HG03064 (cell line): ENCODE measurements at regions not wholly inside any gene's neighbourhood (a gene's known extent, or its start where the extent isn't known, plus 50 kb on each side); places are given as distances from the start of the nearest gene placed in this dataset.
"Not testable (repeated sequence)": the region's sequence is repeated elsewhere in the genome, so short reads cannot be mapped to it uniquely, and the experiment has no call there.

Experiments used
- ATAC-seq: cut with Tn5 transposase; IDR thresholded peaks from one replicate; pipeline ENCODE4 v1.9.1; 2021; ENCODE audit warnings: low read depth; ENCODE audit not compliant: unreplicated experiment

GRCh38 chrX:122248681-122249080 is 935.4 kb upstream of the GRIA3 start:
- ATAC-seq = no peak

GRCh38 chrX:122252454-122252853 is 931.6 kb upstream of the GRIA3 start:
- ATAC-seq = no peak

- ATAC-seq = no peak
These were observed 915.7 kb upstream of the GRIA3 start for GRCh38 chrX:122268353-122268752.

- no peak for ATAC-seq
These were observed 914.8 kb upstream of the GRIA3 start for GRCh38 chrX:122269243-122269781.

GRCh38 chrX:122270809-122271494 is 913.1 kb upstream of the GRIA3 start:
- ATAC-seq = no peak

- ATAC-seq = no peak
These were observed 912.1 kb upstream of the GRIA3 start for GRCh38 chrX:122272011-122272410.

- ATAC-seq = no peak
These were observed 904.3 kb upstream of the GRIA3 start for GRCh38 chrX:122279746-122280145.

GRCh38 chrX:122299822-122300221 is 884.3 kb upstream of the GRIA3 start:
- not testable (repeated sequence) for ATAC-seq

- ATAC-seq = no peak
These were observed 882.6 kb upstream of the GRIA3 start for GRCh38 chrX:122301491-122301890.

GRCh38 chrX:122303761-122304160 is 880.3 kb upstream of the GRIA3 start:
- no peak for ATAC-seq

GRCh38 chrX:122344816-122345215 is 839.3 kb upstream of the GRIA3 start:
- ATAC-seq = no peak

GRCh38 chrX:122363112-122363795 is 820.8 kb upstream of the GRIA3 start:
- ATAC-seq = no peak

GRCh38 chrX:122375533-122375932 is 808.5 kb upstream of the GRIA3 start:
- ATAC-seq = not testable (repeated sequence)

GRCh38 chrX:122389005-122389404 is 795.1 kb upstream of the GRIA3 start:
- ATAC-seq = no peak

GRCh38 chrX:122418758-122419157 is 765.3 kb upstream of the GRIA3 start:
- no peak for ATAC-seq

- no peak for ATAC-seq
These were observed 762.5 kb upstream of the GRIA3 start for GRCh38 chrX:122421434-122422121.

- no peak for ATAC-seq
These were observed 761.5 kb upstream of the GRIA3 start for GRCh38 chrX:122422547-122422946.

- ATAC-seq = no peak
These were observed 749.1 kb upstream of the GRIA3 start for GRCh38 chrX:122434942-122435341.

GRCh38 chrX:122439831-122440230 is 744.2 kb upstream of the GRIA3 start:
- no peak for ATAC-seq

- ATAC-seq = no peak
These were observed 743.2 kb upstream of the GRIA3 start for GRCh38 chrX:122440832-122441231.

GRCh38 chrX:122441451-122441850 is 742.6 kb upstream of the GRIA3 start:
- no peak for ATAC-seq
